GM21619 (cell line): ENCODE measurements at regions not wholly inside any gene's neighbourhood (a gene's known extent, or its start where the extent isn't known, plus 50 kb on each side); places are given as distances from the start of the nearest gene placed in this dataset.
A peak's percentile ranks its signal among the peaks of the same experiment; 100 is the strongest.

Experiments used
- ATAC-seq: cut with Tn5 transposase; IDR thresholded peaks from one replicate; pipeline ENCODE4 v1.9.1; 2021; ENCODE audit not compliant: unreplicated experiment

DNA sequence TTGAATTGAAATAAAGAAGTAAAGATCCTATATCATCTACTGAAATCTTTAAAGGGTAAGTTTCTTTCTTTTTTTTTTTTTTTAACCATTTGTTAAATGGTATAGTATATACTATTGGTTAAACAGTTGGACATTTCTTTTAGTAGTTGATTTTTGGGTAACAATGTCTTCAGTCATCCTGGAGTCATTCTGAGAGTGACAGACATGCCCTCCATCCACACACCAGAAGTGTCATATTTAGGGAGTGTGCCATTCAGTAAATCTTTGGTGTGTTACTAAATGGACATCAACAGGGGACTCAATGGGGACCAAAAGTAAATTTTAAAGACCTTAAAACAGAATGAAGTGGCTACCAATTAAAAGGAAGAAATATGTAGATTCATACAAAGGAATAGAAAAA, 50.8 kb upstream of the SLC39A10 start:
- ATAC-seq, result no peak

DNA sequence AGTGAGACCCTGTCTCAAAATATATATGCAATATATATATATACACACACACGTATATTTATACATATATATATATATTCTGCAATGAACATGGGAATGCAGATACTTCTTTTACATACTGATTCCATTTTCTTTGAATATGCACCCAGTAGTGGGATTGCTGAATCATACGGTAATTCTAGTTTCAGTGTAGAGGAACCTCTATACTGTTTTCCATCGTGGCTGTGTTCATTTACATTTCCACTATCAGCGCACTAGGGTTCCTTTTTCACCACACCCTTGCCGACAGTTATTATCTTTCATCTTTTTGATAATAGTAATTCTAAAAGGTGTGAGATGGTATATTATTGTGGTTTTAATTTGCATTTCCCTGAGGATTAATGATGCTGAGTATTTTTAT, 52.3 kb upstream of the SLC39A10 start:
- ATAC-seq, result no peak

DNA sequence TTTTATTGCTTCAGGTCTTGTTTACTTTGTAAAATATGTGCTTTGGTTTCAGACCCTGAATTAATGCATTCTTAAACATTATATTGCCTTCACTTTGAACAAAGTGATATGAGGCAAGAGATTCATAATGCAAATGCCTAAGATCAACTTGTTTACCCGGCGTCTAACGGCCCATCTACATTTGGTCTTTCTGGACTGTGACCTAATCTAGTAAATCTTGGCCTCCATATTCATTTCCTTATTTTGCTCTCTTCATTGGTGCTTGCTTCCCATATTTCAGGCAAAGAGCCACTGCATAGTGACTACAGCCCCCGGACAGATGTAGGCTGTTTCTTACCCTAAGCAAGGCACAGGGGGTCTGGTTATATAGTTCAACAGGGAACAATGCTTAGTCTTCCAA, 53.0 kb upstream of the SLC39A10 start:
- ATAC-seq, result no peak

DNA sequence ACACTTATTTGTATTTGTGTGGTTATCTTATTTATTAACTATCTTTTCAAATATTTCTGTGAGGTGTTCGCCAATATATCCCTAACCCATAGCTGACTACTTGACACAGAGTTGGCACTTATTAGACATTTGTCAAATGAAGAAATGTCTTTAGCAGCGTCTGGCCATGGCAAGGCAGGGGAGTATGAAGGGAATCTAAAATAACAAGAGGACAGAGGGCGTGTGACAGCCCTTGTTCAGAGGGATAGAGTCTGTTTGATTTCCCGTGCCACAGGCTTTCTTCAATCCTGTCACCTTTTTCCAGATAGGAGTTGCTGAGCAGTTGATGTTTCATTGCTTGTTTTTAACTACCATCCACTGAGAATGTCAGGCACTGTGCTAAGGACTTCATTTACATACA, 53.6 kb upstream of the SLC39A10 start:
- ATAC-seq, result no peak

DNA sequence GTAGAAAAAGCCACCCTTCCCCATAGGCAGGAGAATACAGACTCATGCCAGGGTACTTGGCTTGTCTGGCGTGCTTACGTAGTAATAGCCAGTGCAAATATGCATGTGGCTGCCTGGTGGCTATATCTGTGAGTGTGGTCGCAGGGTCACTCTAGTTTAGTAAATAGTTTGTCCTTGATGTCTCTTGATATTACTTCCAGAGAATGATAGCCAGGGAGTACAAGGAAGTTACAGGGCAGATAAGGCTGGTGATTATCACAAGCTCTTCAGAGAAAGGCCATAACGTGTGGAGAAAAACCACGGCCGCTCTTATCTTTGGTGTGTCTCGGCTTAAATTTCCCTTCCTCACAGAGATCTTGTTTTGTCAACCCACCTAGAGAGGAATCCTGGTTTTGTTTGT, 54.3 kb upstream of the SLC39A10 start:
- ATAC-seq, result no peak

DNA sequence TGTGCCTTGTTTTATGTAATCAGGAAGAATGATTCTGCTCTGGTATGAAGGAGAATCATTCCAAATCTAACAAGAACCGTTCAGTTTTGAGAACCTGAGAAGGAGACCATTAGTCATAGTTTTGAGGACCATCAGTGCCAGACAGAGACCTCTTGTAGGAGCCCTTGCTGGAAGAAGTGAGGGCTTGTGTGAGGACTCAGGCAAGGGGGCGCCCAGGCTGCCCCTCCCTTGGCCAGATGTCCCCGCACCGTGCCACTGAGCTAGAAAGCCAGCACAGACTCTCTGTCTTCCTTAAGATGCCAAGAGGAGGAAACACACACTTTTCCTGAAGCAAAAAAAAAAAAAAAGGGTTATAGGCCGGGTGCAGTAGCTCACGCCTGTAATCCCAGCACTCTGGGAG, 55.7 kb upstream of the SLC39A10 start:
- no peak for ATAC-seq

DNA sequence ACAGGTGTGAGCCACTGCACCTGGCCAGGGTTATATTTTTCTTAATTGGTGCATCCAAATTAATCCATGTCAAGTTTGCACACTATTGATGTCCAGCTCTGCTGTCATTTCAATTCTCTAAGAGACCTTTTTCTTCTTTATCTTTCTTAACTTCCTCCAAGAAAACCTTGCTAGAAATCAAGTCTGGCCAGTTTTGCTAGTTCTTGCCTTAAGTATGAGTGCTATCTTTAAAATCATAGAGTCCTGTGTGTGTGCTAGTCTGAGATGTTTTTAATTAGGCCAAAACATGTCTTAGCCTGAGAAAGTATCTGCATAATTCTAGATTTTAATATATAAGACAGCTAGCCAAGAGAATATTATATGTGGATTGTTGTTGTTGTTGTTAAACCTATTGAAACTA, 56.2 kb upstream of the SLC39A10 start:
- no peak for ATAC-seq

DNA sequence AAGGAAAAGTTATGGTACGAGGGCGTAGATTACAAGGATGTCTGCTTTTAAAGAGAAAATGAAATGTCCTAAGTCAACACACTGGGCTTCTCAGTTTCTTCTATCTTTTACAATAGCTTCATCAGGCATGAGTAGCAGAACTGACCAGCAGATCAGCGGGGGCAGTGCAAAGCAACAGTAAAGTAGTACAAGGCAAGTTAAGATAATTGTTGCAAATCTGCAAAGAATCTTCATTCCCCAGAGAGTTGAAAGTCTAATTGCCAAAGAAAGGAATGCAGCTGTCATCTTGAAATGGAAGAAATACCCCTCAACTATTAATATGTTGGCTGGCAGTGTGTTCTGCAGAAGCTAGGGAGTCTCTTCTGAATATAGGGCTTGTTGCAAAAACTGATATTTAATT, 60.2 kb upstream of the SLC39A10 start:
- no peak for ATAC-seq

DNA sequence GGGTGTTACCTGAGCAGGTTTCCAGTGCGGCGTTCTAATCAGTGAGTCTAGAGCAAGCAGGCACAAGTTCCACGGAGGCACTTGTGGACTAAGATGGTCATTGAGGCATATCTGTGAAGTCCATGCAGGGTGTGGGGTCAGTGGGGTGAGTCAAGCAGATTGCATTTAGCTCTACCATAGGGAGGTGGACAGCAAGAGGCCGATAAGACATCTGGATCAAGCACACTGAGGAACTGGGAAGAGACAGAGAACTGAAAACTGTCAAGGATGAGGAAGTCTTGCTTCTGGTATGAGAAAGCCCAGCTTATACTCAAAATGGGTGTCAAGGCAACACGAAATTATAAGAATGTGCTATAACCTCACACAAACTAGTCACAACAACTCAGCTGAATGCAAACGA, 61.2 kb upstream of the SLC39A10 start:
- no peak for ATAC-seq

DNA sequence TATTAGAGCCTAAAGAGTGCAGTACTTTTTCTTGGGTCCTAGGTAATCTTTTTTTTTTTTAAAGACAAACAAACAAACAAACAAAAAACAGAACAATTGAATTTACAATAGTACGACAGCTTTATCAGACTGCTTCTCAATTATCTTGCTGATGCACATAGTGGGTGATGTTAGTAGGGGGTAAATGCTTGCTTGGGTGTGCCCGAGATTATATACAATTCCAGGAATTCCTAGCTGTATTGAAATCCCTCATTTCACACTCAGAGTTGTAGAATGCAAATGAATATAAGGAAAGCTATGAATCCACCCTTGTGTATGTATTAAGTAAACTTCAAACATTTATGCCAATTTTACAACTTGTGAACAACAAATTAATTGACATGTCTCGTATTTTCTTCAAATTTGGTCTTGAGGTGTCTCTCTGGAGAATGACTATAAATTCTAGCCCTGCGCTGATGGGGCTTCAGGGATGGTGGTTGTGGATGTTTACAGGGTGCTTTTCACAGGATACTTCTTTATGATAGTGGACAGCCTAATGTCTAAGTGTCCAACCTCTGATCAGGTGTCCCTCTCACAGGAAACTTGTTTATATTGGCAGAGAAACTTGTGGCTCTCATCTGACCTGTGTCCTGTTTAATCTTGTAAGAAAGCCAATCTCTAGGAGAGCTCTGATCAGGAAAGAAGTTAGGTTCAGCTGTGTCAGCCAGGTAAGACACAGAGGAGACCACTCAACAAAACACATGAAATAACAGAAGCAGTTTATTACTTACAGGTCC, 61.9 kb upstream of the SLC39A10 start:
- no peak for ATAC-seq

DNA sequence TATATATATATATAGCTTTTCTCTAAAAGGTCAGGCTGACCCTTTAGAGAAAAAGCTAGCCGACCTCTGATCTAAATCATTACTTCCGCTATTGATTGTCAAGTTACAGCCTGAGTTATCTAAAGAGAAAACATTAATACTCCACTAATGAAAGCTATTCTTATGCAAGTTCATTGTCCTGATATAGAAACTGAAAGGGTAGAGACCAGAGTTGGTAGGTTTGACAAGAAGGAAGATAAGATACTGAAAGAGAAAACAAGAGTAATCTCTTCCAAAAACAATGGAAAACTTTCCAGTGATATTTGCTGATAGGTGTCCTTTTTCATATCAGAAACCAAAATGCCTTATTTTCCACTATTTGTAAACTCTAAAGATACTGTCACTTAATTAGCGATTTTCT, 62.8 kb upstream of the SLC39A10 start:
- peak; percentile 48 for ATAC-seq

DNA sequence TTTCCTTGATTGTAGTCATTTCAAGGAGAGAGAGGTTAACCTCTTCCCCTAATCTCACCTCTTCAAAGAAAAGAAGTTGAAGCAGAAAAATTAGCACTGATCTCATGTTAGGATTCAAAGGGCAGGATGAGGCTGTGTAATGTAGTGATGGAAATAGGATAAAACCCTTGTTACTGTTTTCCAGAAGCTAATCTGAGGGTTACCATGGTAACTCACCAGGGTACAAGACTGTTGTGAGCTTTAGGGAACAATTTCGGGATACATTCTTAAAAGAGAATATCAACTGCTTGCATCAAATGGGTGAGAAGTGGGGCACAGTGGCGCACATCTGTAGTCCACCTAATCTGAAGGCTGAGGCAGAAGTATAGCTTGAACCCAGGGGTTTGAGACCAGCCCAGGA, 64.9 kb upstream of the SLC39A10 start:
- ATAC-seq, result no peak

DNA sequence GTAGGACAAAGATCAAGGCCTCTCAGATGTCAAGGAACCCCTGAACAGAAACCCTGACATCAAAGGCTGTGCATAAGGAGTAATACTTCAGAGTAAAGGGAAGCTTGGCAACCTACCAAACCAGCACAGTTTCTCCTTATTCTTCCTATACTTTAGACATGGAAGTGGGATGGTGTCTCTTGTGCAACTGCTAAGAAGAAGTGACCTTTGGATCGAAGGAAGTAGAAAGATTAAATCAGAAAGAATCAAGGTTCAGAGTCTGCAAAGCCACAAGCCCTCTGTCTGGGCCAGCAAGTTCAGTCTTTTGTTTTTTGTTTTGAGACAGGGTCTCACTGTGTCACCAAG, 66.2 kb upstream of the SLC39A10 start:
- ATAC-seq, result no peak

DNA sequence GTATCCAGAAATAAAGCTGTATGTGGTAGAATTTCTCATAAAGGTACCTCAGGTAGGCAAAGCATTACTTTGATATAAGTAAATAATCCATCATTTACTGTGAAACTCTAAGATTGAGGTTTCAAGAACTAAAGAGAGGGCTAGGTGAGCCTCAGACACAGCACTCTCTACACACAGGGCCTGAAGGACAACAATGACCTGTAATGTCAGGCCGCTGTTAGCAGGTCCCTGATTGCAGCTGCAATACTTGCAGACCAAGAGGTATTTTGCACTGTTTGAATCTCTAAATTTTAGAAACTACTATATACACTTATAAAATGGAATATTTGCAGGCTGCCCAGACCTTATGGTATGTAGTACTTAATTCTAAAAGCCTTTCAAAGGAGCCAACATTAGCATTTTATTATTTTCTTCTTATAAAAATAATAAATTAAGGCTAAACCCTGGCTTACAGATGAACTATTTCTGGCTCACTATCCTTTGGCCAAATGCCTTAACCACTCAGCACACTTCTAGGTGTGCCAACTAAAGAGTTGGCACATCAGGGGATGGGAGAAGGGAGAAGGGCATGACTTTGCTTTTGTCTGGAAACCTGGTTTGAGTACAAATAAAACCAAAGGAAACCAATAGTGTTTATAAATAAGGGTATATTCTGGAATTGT, 66.7 kb upstream of the SLC39A10 start:
- no peak for ATAC-seq

DNA sequence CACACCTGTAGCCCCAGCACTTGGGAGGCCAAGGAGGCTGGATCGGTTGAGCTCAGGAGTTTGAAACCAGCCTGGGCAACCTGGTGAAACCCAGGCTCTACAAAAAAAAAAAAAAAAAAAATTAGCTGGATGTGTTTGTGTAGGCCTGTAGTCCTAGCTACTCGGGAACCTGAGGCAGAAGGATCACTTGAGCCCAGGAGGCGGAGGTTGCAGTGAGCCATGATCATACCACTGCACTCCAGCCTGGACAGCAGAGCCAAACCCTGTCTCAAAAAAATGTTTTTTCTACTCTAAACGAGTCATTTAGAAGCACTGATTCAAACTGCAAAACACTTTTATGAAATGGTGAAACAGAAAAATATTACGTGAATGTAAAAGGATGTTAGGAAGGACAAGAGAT, 69.1 kb upstream of the SLC39A10 start:
- ATAC-seq, result no peak

DNA sequence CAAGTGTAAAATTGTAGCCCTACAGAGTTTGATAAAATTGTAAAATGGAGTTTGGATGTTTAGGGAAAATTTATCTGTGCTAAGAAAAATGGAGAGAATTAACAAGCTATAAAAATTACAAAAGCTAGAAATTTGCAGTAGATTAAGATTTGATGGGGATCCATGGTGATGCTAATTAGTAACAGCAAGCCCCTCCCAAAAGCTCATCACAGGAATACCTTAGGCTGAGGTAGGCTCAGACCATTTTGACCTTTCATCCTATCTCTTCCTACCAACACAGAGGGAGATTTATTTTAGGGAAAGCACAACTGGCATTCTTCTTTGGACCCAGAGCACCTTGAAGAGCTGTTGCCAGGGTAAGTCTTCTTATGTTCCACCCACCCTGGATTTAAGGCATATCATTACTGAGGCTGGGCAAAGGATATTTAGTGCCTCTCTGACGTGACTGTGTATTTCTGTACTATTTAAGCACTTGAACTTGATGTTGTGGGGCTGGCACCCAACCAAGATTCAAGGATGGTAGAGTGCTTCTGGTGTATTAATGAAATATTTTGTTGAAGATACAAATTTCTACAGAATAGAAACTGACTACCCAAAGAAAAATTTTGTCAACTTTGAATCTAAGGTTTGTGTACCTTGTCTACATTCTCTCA, 70.8 kb upstream of the SLC39A10 start:
- ATAC-seq, result no peak

DNA sequence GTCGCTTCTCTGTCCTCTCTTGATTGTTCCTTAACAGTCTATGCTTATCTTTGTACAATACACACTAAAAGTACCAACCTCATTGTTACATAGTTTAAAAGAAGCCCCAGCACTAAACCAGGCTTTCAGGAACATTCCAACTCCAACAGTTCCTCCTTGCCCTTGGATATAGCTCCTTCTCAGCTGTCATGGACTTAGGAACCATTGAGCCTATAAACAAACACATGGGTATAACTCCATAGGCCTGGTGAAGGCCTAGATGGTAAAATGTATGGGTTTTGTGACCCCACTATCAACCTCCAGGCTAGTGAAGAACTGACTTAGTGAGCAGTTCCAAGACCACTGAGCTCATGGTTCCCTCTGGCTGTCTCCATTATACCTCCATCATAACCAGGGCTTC, 74.8 kb upstream of the SLC39A10 start:
- no peak for ATAC-seq

DNA sequence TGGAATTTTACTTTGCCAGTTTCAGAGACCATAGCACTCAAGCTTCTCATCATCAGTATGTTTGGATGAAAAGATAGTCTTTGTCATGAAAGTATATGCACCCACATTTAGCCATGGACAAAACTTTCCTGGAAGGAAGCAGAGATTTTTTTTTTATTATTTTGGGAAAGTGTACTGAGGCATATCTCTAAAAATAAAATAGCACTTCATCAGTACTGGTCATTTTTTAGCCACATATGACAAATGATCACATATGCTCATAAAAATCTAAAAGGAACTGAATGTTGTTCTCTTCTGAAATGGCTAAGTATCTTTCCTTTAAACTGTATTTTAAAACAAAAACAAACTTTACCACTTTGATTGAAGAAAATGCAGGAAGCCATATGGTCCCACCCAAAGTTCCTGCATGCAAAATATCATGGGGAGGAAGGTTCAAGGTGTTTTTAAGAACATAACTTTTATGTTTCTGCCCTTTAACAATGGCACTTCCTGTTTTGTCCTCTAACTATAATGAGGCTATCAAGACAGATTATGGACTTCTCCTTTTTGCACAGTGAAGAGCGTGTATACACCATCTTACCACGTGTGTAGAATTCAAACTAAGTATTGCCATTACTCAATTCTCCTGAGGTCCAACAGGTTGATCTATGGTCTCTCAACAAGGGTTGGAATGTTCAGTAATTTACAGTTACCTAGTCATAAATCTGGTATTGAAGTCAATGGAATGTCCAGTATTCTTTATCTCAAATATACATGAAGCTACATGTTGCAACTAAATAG, 77.1 kb upstream of the SLC39A10 start:
- peak; percentile 53 for ATAC-seq

DNA sequence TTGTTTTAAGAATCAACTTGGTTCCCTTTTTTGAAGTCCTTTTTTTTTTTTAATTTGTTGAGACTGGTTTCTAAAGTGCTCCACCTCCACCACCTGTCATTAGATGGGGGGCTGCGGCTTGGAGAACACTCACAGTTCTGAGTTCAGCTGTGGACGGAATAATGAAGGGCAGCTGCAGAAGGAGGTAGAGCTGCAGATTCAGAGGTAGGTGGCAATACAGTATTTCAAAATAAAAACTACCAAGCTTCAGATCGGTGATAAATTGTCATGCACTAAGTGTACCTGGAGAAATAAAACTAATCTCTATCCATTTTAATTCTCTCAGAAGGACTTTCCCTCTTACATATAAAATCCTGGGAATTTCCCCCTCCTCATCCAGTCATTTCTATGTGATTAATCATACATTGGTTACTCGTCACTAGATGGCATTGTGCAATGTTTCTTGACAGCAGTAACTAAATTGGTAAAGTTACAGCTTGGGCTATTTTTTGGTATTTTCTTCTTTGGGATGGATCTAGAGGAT, 81.1 kb upstream of the SLC39A10 start:
- ATAC-seq, result peak; percentile 81

DNA sequence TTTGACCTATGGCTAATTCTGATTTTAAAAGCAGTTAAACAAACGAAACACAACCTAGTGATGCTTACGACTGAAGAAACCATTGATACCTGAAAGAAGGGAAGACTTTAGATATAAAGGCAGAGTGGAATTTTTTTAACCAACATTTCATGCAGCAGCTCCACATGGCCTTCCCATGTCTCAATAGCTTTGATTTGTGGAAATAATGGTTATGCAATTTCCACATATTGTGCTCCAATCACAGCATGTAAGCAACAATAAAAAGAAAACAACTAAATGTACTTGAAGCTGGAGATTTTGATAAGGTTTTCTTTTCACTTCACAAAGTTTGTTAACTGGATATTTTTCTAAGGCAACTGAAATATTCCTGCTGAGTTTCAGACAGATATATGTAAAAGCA, 82.0 kb upstream of the SLC39A10 start:
- no peak for ATAC-seq

DNA sequence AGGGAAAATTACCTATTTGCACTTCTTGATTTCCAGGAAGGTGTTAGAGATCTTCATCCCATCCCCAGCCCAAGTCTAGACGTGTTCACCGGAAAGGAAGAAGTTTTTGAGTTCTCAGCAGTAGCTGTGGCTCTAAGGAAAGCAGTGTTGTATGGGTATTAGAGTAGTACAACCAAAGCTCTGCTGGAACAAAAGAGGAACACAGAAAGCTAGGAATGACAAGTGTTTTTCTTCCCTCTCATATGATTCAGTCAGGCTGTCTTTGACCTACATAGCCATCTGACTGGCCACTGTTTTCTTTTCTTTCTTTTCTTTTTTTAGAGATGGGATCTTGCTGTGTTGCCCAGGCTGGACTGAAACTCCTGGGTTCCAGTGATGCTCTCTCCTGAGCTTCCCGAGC, 82.7 kb upstream of the SLC39A10 start:
- no peak for ATAC-seq
